Neural cell (in vitro differentiated cells): ENCODE measurements at regions not wholly inside any gene's neighbourhood (a gene's known extent, or its start where the extent isn't known, plus 50 kb on each side); places are given as distances from the start of the nearest gene placed in this dataset.

Experiments
- EP300 ChIP-seq: fragments of 450-650 bp; conservative IDR thresholded peaks from 2 replicates; pipeline ENCODE4 v1.6.1; 2014; ENCODE audit warnings: antibody characterized with exemption, mild to moderate bottlenecking, moderate library complexity; ENCODE audit not compliant: poor library complexity, severe bottlenecking
- EZH2 ChIP-seq: fragments of 200-600, 300-800 bp; shearing (Covaris generic), sonication (generic); IDR thresholded peaks from 2 replicates; pipeline ENCODE4 v1.6.1; 2014; ENCODE audit warnings: antibody characterized with exemption, low read length, borderline replicate concordance, mild to moderate bottlenecking; ENCODE audit not compliant: insufficient read depth, poor library complexity, severe bottlenecking
- MXI1 ChIP-seq: fragments of 450-650 bp; conservative IDR thresholded peaks from 2 replicates; pipeline ENCODE4 v1.6.1; 2014; ENCODE audit warnings: antibody characterized with exemption, mild to moderate bottlenecking; ENCODE audit not compliant: poor library complexity, severe bottlenecking
- POLR2AphosphoS5 ChIP-seq: IDR thresholded peaks from 2 replicates; pipeline ENCODE4 v1.6.1; 2012
- RAD21 ChIP-seq: fragments of 450-650 bp; conservative IDR thresholded peaks from 2 replicates; pipeline ENCODE4 v1.6.1; 2014; ENCODE audit warnings: antibody characterized with exemption, mild to moderate bottlenecking, moderate library complexity
- SMC3 ChIP-seq: fragments of 450-650 bp; conservative IDR thresholded peaks from 2 replicates; pipeline ENCODE4 v1.6.1; 2014; ENCODE audit warnings: antibody characterized with exemption, mild to moderate bottlenecking, moderate library complexity; ENCODE audit not compliant: poor library complexity
- TAF1 ChIP-seq: IDR thresholded peaks from 2 replicates; pipeline ENCODE4 v1.6.1; 2012; ENCODE audit warnings: low read depth
- TF ChIP-seq, protein P1 (sequence below): fragments of 450-650 bp; IDR thresholded peaks from 2 replicates; pipeline ENCODE4 v1.5.1; 2014; ENCODE audit warnings: antibody characterized with exemption, mild to moderate bottlenecking, moderate library complexity; ENCODE audit not compliant: poor library complexity, severe bottlenecking
- TF ChIP-seq, protein P2 (sequence below): IDR thresholded peaks from 2 replicates; pipeline ENCODE4 v1.6.1; 2012; ENCODE audit warnings: borderline replicate concordance

DNA sequence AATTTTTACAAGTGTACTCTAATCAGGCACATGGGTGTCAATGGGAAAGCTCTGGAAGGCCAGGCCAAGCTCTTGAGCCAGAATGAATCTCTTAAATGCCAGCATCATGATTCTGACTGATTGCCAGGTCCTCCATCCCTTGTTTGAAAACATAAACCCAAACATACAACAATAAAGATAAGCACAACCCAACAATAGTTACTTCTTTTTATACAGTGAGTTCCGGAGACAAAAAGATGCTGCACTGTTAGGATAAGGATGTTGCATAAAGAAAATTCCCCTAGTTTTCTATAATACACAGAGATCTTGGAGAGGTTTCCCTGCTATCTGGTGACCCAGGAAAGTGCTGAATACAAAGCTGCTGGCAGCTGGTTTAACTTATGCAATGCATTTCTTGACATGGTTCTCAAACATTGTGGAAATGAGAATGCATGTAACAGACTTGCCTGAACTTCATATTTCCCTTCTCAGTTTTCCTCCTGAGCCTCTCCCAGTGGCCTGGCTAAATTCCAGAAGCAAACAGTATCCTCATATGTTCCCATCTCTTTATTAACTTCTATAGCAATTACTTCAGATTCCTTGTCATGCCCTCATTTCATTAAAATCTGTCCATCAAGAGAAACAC is 180.1 kb upstream of the PRICKLE2 start:
- TF ChIP-seq, protein P1, sequence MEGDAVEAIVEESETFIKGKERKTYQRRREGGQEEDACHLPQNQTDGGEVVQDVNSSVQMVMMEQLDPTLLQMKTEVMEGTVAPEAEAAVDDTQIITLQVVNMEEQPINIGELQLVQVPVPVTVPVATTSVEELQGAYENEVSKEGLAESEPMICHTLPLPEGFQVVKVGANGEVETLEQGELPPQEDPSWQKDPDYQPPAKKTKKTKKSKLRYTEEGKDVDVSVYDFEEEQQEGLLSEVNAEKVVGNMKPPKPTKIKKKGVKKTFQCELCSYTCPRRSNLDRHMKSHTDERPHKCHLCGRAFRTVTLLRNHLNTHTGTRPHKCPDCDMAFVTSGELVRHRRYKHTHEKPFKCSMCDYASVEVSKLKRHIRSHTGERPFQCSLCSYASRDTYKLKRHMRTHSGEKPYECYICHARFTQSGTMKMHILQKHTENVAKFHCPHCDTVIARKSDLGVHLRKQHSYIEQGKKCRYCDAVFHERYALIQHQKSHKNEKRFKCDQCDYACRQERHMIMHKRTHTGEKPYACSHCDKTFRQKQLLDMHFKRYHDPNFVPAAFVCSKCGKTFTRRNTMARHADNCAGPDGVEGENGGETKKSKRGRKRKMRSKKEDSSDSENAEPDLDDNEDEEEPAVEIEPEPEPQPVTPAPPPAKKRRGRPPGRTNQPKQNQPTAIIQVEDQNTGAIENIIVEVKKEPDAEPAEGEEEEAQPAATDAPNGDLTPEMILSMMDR = no peak
- TF ChIP-seq EZH2 = no peak
- TF ChIP-seq, protein P2, sequence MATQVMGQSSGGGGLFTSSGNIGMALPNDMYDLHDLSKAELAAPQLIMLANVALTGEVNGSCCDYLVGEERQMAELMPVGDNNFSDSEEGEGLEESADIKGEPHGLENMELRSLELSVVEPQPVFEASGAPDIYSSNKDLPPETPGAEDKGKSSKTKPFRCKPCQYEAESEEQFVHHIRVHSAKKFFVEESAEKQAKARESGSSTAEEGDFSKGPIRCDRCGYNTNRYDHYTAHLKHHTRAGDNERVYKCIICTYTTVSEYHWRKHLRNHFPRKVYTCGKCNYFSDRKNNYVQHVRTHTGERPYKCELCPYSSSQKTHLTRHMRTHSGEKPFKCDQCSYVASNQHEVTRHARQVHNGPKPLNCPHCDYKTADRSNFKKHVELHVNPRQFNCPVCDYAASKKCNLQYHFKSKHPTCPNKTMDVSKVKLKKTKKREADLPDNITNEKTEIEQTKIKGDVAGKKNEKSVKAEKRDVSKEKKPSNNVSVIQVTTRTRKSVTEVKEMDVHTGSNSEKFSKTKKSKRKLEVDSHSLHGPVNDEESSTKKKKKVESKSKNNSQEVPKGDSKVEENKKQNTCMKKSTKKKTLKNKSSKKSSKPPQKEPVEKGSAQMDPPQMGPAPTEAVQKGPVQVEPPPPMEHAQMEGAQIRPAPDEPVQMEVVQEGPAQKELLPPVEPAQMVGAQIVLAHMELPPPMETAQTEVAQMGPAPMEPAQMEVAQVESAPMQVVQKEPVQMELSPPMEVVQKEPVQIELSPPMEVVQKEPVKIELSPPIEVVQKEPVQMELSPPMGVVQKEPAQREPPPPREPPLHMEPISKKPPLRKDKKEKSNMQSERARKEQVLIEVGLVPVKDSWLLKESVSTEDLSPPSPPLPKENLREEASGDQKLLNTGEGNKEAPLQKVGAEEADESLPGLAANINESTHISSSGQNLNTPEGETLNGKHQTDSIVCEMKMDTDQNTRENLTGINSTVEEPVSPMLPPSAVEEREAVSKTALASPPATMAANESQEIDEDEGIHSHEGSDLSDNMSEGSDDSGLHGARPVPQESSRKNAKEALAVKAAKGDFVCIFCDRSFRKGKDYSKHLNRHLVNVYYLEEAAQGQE = no peak
- no peak for TF ChIP-seq TAF1
- TF ChIP-seq POLR2AphosphoS5 = no peak
- no peak for TF ChIP-seq EP300
- TF ChIP-seq MXI1 = no peak
- no peak for TF ChIP-seq RAD21
- TF ChIP-seq SMC3 = no peak
